AG04450 (cell line): ENCODE measurements at regions not wholly inside any gene's neighbourhood (a gene's known extent, or its start where the extent isn't known, plus 50 kb on each side); places are given as distances from the start of the nearest gene placed in this dataset.

ENCODE experiments used
- CTCF ChIA-PET: fragments of 300-600, 350-600 bp; formaldehyde crosslinking; extraction: SDS; loops from one replicate; lab custom pipeline; 2022; ENCODE audit warnings: antibody characterized with exemption, inconsistent platforms; lab: Charles Lee
- POLR2A ChIA-PET: fragments of 350-600 bp; formaldehyde crosslinking; extraction: SDS; loops from one replicate; lab custom pipeline; 2021; ENCODE audit warnings: antibody characterized with exemption, inconsistent platforms; lab: Yijun Ruan, JAX
- DNase-seq: peaks from one replicate; pipeline ENCODE4 v3.0.0-alpha.2; 2011; ENCODE audit warnings: low read depth, low spot score
- H3K27ac ChIP-seq: one replicate; pipeline ENCODE4 v1.5.1; 2012; ENCODE audit warnings: low read depth, low read length, control low read depth
- H3K27me3 ChIP-seq: one replicate; pipeline ENCODE4 v1.6.0; 2012; ENCODE audit warnings: low read length; ENCODE audit not compliant: control insufficient read depth, insufficient read depth
- H3K4me3 ChIP-seq: 2 replicates; pipeline ENCODE4 v1.5.1; 2011; ENCODE audit warnings: mild to moderate bottlenecking, low read depth, low read length, control low read depth
- H3K9me3 ChIP-seq: 2 replicates; pipeline ENCODE4 v1.5.1; 2012; ENCODE audit warnings: low read length; ENCODE audit not compliant: control insufficient read depth, insufficient read depth
- TF ChIP-seq, protein P1 (sequence below): IDR thresholded peaks from 2 replicates; pipeline ENCODE4 v1.5.1; 2011; ENCODE audit warnings: low read depth, low read length, control low read depth, inconsistent platforms

DNA sequence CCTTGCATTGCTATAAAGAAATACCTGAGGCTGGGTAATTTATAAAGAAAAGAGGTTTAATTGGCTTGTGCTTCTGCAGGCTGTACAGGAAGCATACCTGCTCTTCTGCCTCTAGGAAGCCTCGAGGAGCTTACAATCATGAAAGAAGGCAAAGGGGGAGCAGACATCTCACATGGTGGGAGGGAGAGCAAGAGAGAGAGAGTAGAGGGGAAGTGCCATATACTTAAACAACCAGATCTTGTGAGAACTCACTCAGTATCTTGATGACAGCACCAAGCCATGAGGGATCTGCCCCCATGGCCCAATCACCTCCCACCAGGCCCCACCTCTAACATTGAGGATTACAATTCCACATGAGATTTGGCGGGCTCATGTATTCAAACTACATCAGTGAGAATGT, 79.1 kb upstream of the HECW1 start:
- no peak for DNase-seq
- Histone ChIP-seq H3K27me3 (peaks cover 2% of the 10 kb centered on the region), H3K4me3 (no peak overlapping the region), H3K9me3 (peaks cover 4% of the 10 kb centered on the region; the same call in 1 of the 2 replicates), H3K27ac (no peak overlapping the region)
- ChIA-PET POLR2A (no interaction called here), CTCF (no interaction called here)
- TF ChIP-seq, protein P1, sequence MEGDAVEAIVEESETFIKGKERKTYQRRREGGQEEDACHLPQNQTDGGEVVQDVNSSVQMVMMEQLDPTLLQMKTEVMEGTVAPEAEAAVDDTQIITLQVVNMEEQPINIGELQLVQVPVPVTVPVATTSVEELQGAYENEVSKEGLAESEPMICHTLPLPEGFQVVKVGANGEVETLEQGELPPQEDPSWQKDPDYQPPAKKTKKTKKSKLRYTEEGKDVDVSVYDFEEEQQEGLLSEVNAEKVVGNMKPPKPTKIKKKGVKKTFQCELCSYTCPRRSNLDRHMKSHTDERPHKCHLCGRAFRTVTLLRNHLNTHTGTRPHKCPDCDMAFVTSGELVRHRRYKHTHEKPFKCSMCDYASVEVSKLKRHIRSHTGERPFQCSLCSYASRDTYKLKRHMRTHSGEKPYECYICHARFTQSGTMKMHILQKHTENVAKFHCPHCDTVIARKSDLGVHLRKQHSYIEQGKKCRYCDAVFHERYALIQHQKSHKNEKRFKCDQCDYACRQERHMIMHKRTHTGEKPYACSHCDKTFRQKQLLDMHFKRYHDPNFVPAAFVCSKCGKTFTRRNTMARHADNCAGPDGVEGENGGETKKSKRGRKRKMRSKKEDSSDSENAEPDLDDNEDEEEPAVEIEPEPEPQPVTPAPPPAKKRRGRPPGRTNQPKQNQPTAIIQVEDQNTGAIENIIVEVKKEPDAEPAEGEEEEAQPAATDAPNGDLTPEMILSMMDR, result no peak

DNA sequence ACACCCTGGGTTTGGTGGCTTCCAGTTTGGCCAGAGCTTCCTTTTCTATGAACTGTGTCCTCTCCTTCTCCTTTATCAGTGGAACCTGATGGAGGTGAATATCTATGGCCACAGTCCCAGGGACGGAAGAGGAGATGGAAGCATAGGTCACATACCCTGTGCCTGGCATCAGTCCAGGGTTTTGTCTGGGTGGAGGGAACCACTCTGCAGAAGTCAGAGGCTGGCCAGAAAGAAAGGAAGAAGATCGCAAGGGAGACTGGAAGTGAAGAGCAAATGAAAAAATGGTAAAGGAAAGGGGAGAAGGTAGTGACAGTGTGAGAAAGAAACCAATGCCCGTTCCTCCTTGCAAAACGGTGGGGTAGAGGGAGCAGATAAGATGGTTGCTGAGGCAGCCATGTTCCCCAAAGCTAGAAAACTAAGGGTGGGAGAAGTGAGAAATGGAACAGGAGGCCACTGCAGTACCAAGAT, 77.9 kb upstream of the HECW1 start:
- CTCF ChIA-PET, result no interaction called here
- peaks cover 2% of the 10 kb centered on the region for H3K27me3 ChIP-seq
- no peak for DNase-seq
- TF ChIP-seq, protein P1, result no peak
- peaks cover 4% of the 10 kb centered on the region; the same call in 1 of the 2 replicates for H3K9me3 ChIP-seq
- POLR2A ChIA-PET, result no interaction called here
- no peak overlapping the region for H3K27ac ChIP-seq
- H3K4me3 ChIP-seq, result no peak overlapping the region

DNA sequence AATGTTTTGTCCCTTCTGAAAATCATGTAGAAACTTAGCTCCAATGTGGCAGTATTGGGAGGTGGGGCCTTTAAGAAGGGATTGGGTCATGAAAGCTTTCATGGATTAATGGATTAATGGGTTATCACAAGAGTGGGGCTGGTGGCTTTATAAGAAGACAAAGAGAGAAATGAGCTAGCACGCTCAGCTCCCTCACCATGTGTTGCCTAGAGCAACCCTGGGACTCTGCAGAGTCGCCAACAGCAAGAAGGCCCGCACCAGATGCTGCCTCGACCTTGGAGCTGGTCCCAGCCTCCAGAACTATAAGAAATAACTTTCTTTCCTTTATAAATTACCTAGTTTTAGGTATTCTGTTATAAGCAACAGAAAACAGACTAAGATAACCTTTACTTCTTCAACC, 74.9 kb upstream of the HECW1 start:
- no peak overlapping the region for H3K4me3 ChIP-seq
- DNase-seq, result no peak
- no peaks in the 10 kb centered on the region for H3K27me3 ChIP-seq
- H3K27ac ChIP-seq, result no peak overlapping the region
- CTCF ChIA-PET, result interaction anchor here (0.7 kb wide), 1 partner anchor 245 kb away, joined by 3 read pairs; no protein-coding TSS in a partner anchor
- POLR2A ChIA-PET, result no interaction called here
- peaks cover 4% of the 10 kb centered on the region; the same call in 1 of the 2 replicates for H3K9me3 ChIP-seq
- TF ChIP-seq, protein P1, result no peak

DNA sequence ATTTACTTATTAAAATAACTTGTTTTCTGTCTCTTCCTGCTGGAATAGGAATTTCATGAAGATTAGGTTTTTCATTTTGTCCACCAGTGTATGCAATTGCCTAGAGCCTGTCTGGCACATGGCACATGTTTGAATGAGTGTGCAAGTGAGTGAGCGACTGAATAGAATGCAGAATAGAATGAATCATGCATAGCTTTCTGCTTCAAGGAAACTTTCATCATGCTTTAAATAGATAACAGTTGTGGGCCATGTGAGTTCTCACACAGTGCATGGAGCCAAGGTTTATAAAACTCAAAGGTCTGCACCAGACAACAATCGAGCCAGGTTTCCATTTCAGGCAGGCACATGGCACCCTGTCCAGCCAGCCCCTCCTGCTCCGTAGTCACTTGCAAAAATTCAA, 74.2 kb upstream of the HECW1 start:
- H3K27ac ChIP-seq, result no peak overlapping the region
- POLR2A ChIA-PET, result no interaction called here
- CTCF ChIA-PET, result no interaction called here
- H3K9me3 ChIP-seq, result peaks cover 4% of the 10 kb centered on the region; the same call in 1 of the 2 replicates
- TF ChIP-seq, protein P1, result no peak
- no peak overlapping the region for H3K4me3 ChIP-seq
- no peaks in the 10 kb centered on the region for H3K27me3 ChIP-seq
- DNase-seq, result peak; percentile 8

DNA sequence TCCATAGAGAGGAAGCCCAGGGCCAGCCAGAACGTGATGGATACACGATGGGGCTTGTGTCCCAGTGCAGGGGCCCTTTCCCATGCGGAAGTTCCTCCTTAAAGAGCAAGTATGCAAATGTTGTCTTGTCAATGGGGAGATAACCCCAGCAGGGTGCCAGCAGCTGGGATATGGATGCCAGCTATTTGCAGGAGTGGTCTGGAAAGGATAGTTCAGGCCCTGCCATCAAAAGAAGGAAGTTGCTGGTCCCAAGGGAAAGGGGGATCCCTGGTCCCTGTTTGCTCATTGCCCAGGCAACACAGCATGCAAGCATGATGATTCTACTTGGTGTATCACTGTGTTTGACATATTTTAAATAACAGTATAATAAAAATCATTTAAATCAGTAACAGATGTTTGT, 73.1 kb upstream of the HECW1 start:
- H3K4me3 ChIP-seq, result no peak overlapping the region
- DNase-seq, result no peak
- no peaks in the 10 kb centered on the region for H3K27me3 ChIP-seq
- ChIA-PET POLR2A (no interaction called here), CTCF (no interaction called here)
- peaks cover 4% of the 10 kb centered on the region; the same call in 1 of the 2 replicates for H3K9me3 ChIP-seq
- no peak overlapping the region for H3K27ac ChIP-seq
- TF ChIP-seq, protein P1, result no peak
